ENCODE measurements at regions not wholly inside any gene's neighbourhood (a gene's known extent, or its start where the extent isn't known, plus 50 kb on each side); places are given as distances from the start of the nearest gene placed in this dataset.
A peak's percentile ranks its signal among the peaks of the same experiment; 100 is the strongest.

DNA sequence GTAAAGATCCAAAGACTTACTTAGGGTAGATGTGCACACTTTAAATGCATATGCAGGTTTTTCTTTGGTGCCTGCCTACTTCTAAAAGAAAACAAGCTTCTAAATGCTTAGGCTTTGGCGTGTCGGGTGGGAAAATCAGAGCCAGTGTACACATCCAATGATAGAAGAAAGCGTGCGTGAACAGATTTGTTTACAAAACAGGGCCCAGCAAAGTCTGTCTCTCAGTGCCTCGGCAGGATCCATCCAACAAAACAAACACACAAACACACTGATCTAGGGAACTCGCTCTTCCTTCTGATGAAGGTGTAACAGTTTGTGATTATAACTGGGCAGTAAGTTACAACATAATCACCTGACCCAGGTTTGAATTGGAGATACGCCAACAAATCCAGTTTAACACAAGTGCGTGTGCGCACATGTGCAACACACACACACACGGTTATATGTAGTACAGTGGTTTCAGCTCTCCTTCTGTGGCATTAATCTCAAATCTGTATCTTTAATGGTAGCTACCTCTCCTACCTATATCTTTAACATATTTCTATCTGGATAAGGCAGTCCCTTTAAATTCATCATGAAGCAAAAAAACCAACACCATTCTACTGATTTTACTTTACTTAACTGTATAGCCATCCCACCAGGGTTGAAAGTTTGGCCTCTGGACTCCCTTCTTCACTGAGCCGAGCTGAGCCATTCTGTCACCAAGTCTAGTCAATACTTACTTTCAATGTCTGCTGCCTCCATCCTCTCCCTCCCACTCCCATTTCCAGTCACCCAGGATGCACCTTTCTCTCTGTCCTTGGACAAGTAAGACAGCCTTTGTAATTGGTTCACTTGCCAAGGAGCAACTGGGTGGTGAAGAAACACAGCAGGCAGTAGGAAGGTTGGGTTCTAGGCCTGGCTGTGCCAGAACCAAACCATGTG, 184.4 kb upstream of the KLF14 start:
- no peak overlapping the region for H3K27ac ChIP-seq (ENCODE audit: low read depth, low read length)
- WGBS, 3 donors = 51 to 93% (median 86%) methylated on average over 11 of the region's 11 CpGs

DNA sequence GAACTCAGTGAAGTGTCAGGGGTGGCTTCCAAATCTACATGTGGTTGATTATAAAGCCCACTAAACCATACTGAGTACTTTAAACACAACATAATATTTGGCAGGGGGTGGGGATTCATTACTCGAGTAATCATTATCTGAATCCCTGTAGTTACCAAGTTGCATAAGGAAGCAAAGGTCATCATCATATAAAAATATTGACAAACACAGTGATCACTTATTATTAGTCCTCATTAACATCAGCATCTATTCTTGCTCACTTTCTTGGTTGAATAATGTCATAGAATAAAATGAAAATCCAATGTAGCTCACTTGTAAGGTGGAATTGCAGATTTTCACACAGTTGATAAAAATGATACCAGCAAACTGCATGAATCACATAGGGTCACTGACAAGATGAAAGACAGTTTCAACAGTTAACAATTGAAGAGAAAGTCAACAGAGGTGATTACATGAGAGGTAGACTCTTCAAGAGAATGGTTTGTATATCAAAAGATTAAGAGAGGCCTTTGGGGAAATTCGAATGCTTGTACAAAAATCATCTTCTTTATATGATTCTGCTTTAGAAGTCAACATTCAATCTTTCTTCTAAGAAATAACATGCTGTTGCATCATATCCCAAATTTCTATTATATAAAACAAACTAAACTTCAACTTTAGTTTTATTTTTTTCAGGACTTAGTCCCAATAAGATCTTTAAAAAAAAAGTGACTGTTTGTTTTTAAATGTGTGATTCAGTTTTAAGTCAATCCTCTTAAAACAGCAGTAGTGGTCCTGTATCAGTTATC, 185.5 kb upstream of the KLF14 start:
- 77 to 94% (median 89%) methylated on average over 2 of the region's 2 CpGs for WGBS, 3 donors
- no peak overlapping the region for H3K27ac ChIP-seq (ENCODE audit: low read depth, low read length)

DNA sequence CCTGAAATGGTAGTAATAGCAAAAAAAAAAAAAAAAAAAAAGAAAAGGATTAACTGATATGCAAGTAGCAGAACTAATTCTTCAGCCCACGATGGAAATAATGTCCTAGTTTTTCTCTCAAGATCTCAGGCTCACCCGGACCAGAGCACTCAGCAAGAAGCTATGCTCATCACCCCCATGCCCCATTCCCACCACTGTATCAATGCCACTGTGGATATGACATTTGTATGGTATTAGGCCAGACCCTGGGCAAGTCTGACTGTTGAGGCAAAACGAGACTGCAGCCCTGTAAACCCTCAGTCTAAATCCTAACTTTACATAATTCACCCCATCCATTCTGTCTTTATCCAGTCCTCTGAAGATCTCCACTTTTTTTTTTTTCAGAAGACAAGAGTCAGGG, 186.1 kb upstream of the KLF14 start:
- WGBS, 3 donors = 84 to 89% (median 87%) methylated on average over 3 of the region's 3 CpGs

DNA sequence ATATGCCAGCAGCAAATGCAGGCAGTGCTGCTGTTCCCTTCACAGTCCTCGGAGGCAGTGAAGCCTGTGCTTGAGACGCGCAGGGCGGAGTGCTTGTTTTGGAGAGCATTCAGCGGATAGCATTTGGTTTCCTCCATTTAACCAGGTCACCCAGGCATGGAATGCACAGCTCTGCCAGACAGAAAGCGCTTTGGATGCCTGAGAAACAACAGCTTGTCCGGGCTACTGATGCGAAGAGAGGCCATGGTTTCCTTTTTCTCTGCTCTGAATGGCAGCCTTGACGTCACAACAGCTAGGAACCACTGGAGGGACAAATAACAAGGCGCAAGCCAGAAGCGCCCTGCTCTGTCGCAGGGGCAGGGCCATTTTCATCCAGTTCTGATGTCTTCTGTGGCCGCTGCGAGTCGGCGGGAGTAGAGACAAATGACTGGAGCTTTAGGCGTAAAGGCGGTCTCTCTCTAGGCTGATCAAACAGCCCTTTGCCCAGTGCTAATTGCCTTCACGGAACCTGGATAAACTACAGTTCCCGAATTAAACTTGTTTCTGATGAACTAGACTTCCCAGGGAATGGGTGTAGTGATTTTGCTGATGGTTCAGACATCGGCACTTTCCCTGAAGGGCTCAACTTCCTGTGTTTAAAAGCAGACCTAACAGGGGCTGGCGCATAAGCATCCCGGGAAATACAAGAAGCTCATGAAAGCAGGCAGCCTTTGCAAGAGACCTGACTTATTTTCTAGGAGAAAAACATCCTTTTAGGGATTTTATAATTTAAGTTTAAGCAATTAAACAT, 187.6 kb upstream of the KLF14 start:
- H3K27ac ChIP-seq (ENCODE audit: low read depth, low read length) = peak overlapping the region; percentile 2
- WGBS, 3 donors = 48 to 67% (median 56%) methylated on average over 23 of the region's 23 CpGs

More for the DNA sequence above, 186.1 kb upstream of the KLF14 start:
- H3K27ac ChIP-seq (ENCODE audit: low read depth, low read length) = no peak overlapping the region

DNA sequence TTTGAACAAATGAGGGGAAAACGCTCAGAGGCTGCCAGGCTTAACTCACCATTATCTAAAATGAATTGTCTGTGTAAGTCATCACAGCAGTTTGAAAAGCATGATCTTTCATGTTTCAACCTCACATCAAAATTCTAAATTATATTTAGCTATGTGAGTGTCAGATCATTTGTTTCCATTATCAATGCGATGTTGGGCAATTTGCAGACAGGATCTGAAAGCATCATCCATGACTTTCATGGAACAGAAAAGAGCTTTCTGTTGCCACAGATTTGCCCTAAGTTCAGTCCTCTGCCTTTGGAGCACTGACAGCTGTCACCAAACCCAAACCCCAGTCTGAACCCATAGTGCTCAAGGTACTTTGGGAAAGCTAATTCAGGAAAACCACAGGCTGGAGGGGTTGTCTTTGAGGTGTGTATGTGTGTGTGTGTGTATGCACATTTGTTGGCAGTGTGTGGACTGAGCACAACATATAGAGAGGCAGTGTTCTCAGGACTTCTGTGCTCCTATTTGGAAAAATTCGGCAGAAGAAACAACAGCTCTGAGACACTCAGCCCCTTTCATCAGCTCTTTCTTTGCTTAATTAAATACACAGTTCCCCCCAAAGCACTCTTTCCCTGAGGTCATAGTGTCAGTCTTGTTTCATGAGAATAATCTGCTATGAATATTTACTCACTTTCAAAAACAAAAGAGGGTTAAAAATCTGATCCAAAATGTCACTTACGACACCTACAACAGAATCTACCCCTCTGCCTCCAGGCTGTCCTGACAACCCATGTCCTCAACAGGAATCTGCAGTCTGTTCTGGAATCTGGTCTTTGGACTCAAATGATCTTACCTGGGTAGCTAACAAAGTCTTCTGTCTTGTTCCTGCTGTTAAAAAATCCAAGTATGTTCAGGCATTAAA, 188.5 kb upstream of the KLF14 start:
- no peak overlapping the region for H3K27ac ChIP-seq (ENCODE audit: low read depth, low read length)
- 66 to 79% (median 70%) methylated on average over 4 of the region's 4 CpGs for WGBS, 3 donors

DNA sequence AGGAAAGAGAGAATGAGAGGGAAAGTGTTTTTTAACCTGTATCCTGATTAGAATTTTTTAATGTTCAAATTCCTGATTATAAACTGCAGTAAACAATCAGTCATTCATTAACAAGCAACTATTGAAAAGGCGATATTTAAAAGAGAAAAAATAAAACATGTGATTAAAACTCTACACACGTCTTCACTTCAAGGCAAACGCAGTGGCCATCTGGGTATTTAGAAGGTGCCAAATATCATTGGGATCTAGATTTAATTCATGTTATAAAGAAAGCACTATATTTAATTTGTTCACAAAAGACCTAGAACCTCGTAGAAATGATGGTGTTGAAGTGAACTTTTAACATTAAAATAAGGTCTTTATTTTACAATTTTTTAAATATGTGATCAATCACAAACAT, 189.4 kb upstream of the KLF14 start:
- WGBS, 3 donors = 60 to 87% (median 86%) methylated on average over 4 of the region's 4 CpGs
- no peak overlapping the region for H3K27ac ChIP-seq (ENCODE audit: low read depth, low read length)

DNA sequence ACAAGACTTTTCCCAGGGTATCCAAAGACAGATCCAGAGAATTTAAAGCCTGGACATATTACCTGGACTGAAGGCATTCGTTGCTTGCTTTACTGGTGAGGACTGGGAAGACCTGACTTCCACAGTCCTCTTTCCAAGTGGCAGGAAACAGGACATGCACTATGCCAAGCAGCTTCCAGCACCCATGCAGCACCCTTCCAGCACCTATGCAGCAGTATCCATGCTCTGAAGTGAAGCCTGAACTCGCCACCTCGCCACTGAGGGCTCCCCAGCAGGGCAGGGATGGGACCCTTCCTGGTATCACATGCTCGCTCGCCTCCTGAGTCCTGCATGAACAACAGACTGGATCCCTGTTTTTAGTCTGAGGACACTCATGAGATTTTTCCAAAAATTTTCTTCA, 189.9 kb upstream of the KLF14 start:
- H3K27ac ChIP-seq (ENCODE audit: low read depth, low read length) = no peak overlapping the region
- 88 to 93% (median 90%) methylated on average over 5 of the region's 5 CpGs for WGBS, 3 donors

DNA sequence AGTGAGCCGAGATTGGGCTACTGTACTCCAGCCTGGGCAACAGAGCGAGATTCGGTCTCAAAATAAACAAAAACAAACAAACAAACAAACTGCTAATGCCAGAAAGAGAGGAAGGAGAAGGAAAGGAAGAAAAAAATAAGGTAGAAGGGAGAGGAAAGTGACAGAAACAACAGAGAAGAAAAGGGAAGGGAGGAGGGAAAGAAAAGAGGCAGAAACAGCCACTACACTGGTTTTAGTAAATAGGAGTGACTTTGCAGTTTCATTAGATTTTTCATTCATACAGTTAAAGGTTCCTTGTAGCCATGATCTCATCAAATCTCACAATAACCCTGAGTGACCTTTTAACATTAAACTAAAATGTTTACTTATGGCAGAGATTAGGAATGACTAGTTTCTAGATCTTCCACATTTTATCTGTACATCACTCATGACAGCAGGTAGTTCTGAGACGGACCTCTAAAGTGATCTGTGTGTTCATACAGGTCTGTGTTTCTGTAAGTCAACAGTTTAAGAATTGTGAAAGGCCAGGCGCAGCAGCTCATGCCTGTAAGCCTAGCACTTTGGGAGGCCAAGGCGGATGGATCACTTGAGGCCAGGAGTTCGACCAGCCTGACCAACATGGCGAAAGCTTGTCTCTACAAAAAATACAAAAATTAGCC, 191.3 kb upstream of the KLF14 start:
- 72 to 86% (median 85%) methylated on average over 8 of the region's 8 CpGs for WGBS, 3 donors
- no peak overlapping the region for H3K27ac ChIP-seq (ENCODE audit: low read depth, low read length)

DNA sequence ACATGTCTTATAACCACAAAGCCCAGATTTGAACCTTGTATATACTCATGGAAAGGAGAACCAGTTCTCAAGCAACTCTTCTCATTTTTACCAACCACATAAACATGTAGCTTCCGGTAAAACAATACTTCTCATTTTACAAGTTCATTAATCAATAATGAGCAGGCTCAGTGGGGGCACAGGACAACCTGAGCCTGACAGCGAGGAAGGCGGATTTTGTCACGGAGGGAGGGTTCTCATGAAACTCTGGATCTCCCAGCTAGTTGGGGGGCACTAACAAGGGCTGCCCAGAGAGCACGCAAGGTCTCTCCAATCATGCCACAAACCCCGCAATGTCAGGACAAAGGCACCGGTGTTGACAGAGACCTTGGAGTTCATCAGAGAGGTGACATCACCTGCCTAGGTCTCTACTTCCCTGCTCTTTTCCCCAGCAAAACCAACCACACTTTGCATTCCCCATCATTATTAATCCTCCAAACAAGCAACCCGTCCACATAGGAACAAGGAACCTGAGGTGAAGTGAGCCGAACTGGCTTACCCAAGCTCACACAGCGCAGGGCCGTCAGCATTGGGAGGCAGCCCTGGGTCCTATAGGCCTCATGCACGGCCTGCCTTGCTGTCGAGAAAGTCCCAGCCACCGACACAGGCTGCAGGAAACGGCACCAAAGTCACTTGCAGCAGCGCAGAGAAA, 192.1 kb upstream of the KLF14 start:
- H3K27ac ChIP-seq (ENCODE audit: low read depth, low read length) = no peak overlapping the region
- 75 to 82% (median 76%) methylated on average over 16 of the region's 16 CpGs for WGBS, 3 donors

DNA sequence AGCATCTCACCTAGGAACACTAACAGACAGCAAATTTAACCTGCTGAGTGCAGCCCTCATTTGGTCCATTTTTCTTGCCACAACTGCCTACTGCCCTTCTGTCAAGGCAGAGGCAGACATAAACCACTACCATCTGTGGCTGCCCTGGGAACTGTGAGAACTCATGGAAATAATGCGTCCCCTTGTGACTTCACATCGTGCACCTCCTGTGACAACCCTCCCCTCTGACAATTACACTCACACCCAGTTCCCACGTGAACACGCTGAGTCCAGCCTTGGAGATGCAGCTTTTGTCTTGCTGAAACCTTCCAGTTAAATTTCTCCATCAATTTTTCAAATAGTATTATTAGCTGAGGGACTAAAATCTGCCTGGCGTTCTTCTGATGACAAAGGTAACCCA, 193.1 kb upstream of the KLF14 start:
- 89 to 92% (median 90%) methylated on average over 5 of the region's 5 CpGs for WGBS, 3 donors
- H3K27ac ChIP-seq (ENCODE audit: low read depth, low read length) = no peak overlapping the region

DNA sequence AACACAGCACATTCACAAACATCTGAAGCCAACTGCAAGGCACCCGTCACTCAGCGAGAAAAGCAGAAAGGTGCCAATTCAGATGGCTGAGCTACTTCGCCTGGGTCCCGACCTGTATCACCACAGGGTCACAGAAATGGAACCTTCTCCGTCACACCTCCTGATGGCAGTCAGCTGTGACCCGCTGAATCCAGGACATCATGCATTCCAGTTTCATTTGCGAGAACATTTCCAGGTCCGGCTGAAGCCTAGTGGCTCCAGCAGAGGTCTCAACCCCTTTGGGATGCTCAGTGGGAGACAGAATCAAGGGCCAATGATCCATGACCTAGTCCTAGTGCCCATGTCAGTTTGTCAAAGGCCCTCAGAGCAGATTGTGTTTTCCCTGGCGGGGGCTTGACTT, 193.6 kb upstream of the KLF14 start:
- no peak overlapping the region for H3K27ac ChIP-seq (ENCODE audit: low read depth, low read length)
- WGBS, 3 donors = 93 to 94% (median 94%) methylated on average over 9 of the region's 9 CpGs

DNA sequence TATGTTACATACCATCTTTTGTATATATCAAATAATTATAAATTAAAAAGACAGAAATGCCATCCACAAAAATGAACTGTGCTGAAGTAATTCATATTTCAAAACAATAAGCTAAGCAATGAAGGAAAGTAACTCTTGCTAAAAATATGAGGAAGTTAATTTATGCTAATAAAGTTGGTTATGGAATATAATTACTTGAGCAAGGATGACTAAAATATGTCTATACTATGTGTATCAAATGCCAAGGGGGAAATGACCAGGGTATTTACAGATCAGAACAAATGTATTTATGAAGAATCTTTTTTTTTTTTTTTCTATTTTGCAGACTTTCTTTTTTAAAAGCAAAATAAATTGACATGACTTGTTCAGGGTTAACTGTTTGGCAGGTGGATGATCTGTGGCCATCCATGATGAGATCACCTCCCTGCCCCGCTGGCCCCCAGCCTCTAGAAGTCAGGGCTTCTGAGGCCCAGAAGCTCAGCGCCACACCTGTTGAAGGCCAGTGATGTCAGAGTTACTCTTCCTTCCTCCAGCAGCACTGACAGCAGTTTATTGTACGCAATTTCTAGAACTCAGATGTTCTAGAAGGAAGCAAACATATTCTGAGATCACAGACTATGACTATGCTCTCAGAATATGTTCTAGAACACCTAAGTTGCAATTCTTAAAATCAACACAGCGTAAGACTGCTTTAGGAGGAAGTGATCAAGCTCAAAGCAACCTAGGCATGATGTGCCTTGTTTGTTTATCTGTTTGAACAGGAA, 196.1 kb upstream of the KLF14 start:
- 54 to 76% (median 58%) methylated on average over 4 of the region's 4 CpGs for WGBS, 3 donors
- H3K27ac ChIP-seq (ENCODE audit: low read depth, low read length) = no peak overlapping the region

DNA sequence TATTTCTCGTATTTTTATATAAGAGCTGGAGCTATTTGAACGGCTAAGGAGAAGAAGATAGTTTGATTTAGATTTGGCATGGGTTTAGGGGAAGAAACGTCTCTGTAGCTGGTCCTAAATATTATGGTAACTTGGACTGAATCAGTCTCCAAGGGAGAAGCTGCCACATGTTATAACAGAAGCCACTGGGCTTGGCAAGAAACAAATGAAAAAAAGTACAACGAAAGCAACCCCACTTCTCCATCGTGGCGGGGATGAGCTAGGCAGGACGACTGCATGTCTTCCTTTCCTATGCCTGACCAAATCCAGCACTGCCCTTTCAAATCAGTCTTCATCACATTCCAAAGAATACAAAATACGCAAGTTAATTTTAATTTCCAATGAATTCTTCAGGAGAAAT, 196.7 kb upstream of the KLF14 start:
- 58 to 85% (median 73%) methylated on average over 8 of the region's 8 CpGs for WGBS, 3 donors
- no peak overlapping the region for H3K27ac ChIP-seq (ENCODE audit: low read depth, low read length)

DNA sequence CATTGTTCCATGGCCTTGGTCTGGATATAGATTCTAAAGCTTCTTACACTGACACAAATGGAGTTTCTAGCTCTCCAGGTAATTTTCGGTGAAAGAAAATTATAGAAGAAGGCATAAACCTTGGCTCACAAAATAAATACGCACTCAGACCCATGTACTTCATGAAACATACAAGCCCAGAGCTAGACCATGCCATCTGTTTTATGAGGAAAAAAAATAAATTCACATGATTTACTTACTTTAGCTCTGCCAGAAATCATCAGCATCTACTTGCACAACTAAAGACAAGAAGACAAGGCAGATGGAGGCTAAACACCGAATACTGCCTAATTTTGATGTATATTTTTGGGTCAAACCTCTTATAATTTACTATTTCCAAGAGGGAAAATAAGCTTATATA, 197.4 kb upstream of the KLF14 start:
- 95 to 97% (median 97%) methylated on average over 3 of the region's 3 CpGs for WGBS, 3 donors
- no peak overlapping the region for H3K27ac ChIP-seq (ENCODE audit: low read depth, low read length)

DNA sequence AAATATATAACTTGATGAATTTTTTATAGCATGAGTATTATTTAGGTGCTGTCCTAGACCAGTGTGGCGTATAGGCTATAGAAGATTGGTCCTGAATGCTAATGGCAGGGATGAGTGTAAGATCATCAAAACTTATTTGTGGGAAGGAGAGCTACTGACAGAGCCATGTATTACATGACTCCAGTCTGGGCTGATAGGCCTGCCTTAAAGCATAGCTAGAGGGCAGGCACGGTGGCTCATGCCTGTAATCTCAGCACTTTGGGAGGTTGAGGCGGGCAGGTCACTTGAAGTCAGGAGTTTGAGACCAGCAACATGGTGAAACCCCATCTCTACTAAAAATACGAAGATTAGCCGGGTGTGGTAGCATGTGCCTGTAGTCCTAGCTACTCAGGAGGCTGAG, 198.1 kb upstream of the KLF14 start:
- WGBS, 3 donors = 93 to 98% (median 95%) methylated on average over 5 of the region's 5 CpGs
- H3K27ac ChIP-seq (ENCODE audit: low read depth, low read length) = no peak overlapping the region
